Tongue (tissue), 1 donor: ENCODE measurements at regions not wholly inside any gene's neighbourhood (a gene's known extent, or its start where the extent isn't known, plus 50 kb on each side); places are given as distances from the start of the nearest gene placed in this dataset.
"Not testable (repeated sequence)": the region's sequence is repeated elsewhere in the genome, so short reads cannot be mapped to it uniquely, and the experiment has no call there.

ENCODE experiments used
- DNase-seq: peaks from one replicate; pipeline ENCODE4 v3.0.0-alpha.2; 2015

- DNase-seq = no peak
Measured at GRCh38 chr2:52539026-52539970, 1228.3 kb upstream of the CHAC2 start.

GRCh38 chr2:52537588-52537987 is 1230.0 kb upstream of the CHAC2 start:
- no peak for DNase-seq

DNA sequence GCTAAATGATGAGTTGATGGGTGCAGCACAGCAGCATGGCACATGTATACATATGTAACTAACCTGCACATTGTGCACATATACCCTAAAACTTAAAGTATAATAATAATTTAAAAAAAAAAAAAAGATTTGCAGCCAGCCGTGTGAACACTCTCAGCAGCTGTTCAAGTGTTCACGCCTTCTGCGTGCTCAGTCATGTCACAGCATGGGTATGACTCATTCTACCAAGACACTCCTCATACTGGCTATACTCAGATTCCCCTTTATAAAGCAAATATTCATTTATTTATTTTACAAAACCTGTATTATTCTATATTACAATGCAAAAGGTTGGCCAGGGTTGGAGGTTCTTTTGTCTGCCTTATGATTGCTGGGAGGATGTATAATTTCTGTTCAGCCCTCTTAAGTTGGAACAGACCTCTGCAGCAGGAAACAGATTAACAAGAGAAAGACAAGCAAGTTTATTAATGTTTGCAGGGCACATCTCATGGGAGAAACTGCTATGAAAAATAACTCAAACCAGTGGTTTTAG is 1230.6 kb upstream of the CHAC2 start:
- no peak for DNase-seq

DNA sequence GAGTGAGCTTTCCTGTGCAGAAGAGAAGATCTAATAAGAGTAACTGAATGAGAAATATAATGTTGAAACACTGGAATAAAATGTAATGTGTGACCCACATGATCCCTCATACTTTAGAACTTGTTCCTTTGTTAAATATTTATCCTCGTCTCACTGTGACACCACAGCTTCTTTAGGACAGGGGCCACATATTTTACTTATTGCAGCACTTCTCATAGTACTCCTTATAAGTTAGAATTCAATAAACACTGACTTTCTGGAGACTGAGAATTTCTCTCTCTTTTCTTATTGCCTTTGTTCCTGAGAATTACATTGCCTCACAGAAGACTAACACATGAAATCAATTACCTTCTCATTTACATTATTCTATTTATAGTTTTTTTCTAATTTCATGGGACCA is 1234.6 kb upstream of the CHAC2 start:
- no peak for DNase-seq

DNA sequence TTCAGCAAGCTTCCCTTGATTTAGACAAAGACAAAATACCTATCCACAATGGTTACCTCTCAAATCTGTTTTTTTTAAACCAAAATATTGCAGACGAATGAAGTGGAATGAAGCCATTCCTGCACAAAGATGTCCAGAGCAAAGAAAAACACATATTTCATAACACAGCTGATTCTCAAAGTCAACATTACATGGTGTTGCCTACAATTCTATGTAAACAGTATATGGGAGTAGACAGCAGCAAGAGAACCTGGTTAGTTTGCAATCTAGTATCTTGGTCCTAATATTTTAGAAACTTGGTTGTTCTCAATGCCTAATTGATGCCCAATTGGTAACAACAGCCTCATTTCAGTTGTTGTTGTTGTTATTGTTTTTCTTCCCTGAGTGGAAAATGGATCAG is 1240.9 kb upstream of the CHAC2 start:
- DNase-seq = no peak

- no peak for DNase-seq
Measured at GRCh38 chr2:52520644-52521043, 1247.0 kb upstream of the CHAC2 start.

- DNase-seq = no peak
Measured at GRCh38 chr2:52518678-52519077, 1248.9 kb upstream of the CHAC2 start.

DNA sequence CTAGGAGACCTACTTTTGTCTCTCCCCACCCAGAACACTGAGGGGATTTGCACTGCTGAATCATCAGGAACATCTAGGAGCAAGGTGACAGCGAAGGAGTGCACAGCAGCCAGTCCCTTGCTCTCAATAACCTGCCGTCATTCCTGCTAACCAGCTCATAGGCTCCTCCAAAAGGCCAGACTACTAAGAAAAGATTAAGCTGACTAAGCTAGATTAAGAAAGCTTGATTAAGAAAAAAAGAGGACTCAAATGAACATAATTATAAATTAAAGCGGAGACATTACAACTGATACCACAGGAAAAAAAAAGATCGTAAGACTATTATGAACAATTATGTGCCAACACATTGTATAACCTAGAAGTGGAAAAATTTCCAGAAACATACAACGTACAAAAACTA is 1254.8 kb upstream of the CHAC2 start:
- DNase-seq = peak; percentile 0

- no peak for DNase-seq
Measured at GRCh38 chr2:52510432-52510831, 1257.2 kb upstream of the CHAC2 start.

- DNase-seq = no peak
Measured at GRCh38 chr2:52502476-52502860, 1265.1 kb upstream of the CHAC2 start.

DNA sequence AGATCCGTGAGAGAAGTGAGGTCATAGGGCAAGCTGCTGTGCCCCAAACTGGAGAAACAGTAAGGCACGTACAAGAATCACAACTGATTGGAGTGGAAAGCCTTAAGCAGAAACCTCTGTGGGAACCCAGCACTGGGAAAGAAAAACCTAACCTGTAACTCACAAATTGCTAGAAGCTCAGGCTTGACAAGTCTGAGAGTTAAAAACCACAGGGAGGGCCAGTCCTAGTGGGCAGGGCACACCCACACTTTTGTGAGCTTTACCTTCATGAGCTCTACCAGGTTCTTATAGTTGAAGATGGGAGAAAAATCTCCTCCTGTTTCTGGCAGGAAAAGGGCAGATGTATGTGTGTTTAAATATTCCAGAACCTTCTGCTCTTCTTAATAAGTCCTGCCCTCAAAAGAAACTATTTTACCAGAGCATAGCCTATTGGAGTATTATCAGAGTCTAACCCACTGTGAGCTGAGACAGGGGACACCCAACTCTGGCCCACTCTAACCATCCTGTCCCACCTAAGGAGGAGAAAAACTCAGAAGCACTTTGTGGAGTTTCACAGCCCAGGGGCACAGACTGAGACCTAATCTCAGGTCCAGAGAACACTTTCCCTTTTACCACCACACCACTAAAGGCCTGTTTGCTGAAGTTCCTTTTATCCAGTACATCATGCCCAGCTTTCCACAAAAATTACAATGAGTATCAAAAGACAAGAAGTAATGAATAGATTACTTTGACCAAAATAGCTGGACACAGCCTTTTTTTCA is 1265.7 kb upstream of the CHAC2 start:
- no peak for DNase-seq

DNA sequence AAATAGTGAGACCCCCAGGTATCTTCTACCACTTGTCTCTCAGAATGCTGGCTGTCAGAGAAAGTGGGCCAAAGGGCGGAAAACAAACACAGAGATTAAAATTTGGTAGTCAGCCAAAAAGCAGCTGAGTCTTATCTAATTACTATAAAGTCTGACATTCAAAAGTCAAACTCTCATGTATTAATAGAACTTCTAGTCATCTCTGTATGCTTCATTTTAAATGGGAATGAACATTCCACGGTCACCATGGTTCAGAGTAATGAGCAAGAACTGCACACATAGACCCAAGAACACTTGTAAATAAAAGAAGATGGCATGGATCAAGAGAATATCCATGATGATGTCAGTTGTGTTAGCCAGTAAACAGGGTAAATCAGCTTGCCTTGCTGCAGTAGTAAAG is 1267.0 kb upstream of the CHAC2 start:
- no peak for DNase-seq

GRCh38 chr2:52498077-52498750 is 1269.4 kb upstream of the CHAC2 start:
- no peak for DNase-seq

GRCh38 chr2:52495816-52496215 is 1271.8 kb upstream of the CHAC2 start:
- DNase-seq = no peak

DNA sequence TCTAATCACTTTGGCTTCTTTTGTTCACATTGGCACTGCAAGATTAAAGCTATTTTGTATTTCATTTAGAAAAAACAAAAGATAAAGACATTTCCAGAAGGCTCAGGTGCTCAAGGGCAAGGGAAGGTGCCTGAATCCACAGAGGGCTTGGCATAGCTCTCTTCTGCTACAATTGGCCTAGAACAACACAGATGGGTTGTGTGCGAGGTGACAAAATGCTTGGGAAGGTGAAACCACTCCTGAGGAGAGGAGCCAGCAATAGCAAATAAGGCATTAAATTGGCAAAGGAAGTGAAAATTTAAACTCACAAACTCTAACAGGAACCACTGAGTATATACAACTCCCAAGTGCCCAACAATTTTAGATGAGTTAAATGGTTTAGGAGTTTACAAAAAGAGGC is 1290.4 kb upstream of the CHAC2 start:
- DNase-seq = no peak

GRCh38 chr2:52475590-52475989 is 1292.0 kb upstream of the CHAC2 start:
- no peak for DNase-seq

- DNase-seq = no peak
Measured at GRCh38 chr2:52474091-52474490, 1293.5 kb upstream of the CHAC2 start.

DNA sequence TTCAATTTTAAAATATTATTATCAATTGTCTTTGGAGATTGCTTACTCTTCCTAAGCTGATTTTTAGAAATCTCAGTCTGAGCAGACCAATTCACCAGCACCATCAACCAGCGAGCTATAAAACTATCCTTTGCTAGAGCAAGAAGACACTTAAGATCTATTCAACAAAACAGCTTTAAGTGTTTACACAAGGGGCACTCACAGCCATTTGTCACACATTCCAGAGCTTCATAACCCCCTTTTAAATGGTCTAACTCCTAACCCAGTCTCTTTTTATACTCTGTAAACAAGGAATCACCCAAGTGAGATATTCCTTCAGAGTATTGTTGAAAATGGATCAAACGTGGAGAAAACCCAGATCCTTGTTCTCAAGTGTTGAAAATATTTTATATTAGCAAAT is 1294.1 kb upstream of the CHAC2 start:
- DNase-seq = no peak

- DNase-seq = not testable (repeated sequence)
Measured at GRCh38 chr2:52470457-52470856, 1297.1 kb upstream of the CHAC2 start.

DNA sequence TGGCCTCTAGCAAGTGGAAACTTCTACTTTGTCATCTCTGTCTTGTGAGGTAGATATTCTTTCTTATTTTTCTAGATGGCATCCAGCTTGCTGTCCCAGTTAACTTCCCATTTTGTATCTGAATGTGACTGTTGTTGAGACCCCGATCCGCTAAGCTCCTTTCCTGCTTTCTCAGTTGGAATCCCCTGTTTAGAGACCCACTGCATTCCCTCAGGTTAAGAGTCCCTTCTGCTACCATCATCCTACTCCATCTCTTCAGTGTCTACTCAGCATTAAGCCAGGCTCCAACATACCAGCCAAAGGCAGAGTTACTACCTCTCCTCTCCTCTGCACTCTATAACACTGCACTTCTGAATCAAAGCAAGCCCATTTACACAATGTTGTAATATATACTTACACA is 1300.4 kb upstream of the CHAC2 start:
- no peak for DNase-seq

DNA sequence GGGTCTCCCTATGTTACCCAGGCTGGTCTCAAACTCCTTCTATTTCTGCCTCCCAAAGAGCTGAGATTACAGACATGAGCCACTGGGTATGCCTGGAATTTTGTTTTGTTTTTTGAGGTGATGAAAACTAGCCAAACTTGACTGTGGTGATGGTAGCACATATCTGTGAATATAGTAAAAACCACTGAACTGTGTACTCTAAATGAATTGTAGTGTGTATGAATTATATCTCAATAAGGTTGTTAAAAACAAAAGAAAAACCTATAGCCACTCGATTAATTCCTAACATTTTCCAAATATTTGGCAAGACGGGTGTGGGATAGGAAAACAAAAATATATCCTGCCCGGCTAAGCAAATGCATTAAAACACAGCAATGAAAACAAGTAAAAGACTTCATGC is 1302.3 kb upstream of the CHAC2 start:
- DNase-seq = no peak

DNA sequence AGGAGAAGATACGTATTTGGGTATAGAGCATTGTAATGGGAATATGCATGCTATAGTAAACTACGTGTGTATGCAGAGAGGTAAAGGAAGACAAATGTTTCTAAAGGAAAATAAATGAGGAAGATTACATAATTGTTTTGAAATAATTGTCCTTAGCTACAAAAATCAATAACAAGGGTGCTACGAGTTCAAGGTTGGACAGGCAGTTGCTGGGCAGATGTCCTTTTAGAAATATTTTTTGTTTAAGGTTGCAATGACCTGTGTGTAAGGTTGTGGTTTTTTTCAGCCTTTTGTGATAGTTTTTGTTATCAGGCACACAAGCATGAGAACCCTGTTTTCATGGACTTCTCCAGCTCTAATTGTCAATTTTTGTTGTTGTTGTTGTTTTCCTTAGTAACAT is 1304.1 kb upstream of the CHAC2 start:
- DNase-seq = no peak
